GM12878 (cell line): ENCODE measurements at regions not wholly inside any gene's neighbourhood (a gene's known extent, or its start where the extent isn't known, plus 50 kb on each side); places are given as distances from the start of the nearest gene placed in this dataset.

Experiments used
- ATAC-seq: fragments of 200-7000 bp; cut with Tn5 transposase; 3 replicates; pipeline ENCODE4 v1.9.1; 2020; ENCODE audit warnings: mild to moderate bottlenecking, moderate library complexity
- BruUV-seq: library from RNA; stranded (reverse); fragments of 400-500 nt; replicated peaks from 2 replicates; lab custom pipeline; 2021; lab: Mats Ljungman, UMichigan
- CTCF ChIA-PET: fragments of 300-600 bp; sonication (Branson Sonifier 250); formaldehyde crosslinking; extraction: SDS; loops from one replicate; lab custom pipeline; 2021; ENCODE audit warnings: inconsistent platforms; lab: Yijun Ruan, JAX
- POLR2A ChIA-PET: fragments of 350-600 bp; formaldehyde crosslinking; extraction: SDS; loops from one replicate; lab custom pipeline; 2021; ENCODE audit warnings: inconsistent platforms; lab: Charles Lee
- RAD21 ChIA-PET: fragments of 300-600 bp; sonication (Branson Sonifier 250); formaldehyde crosslinking; loops from one replicate; lab custom pipeline; 2023; ENCODE audit warnings: antibody characterized with exemption; ENCODE audit not compliant: unreplicated experiment; lab: Charles Lee
- SMC1A ChIA-PET: fragments of 300-600 bp; sonication (Branson Sonifier 250); formaldehyde crosslinking; loops from one replicate; lab custom pipeline; 2023; ENCODE audit not compliant: unreplicated experiment, uncharacterized antibody; lab: Charles Lee
- DNase-seq: peaks from one replicate; pipeline ENCODE4 v3.0.0-alpha.2; 2011; ENCODE audit warnings: low read depth, low spot score
- FAIRE-seq: peaks from 3 replicates; lab custom pipeline; 2011; peaks lifted over from hg19 to GRCh38; lab: Jason Lieb, UNC
- H2AFZ ChIP-seq: 2 replicates; pipeline ENCODE4 v1.6.0; 2011; ENCODE audit warnings: low read depth, low read length, control low read depth; ENCODE audit not compliant: control insufficient read depth
- H3K27ac ChIP-seq: 2 replicates; pipeline ENCODE4 v1.5.1; 2011; ENCODE audit warnings: control low read depth; ENCODE audit not compliant: control insufficient read depth, insufficient read depth
- H3K27me3 ChIP-seq, 2 experiments: replicated peaks in 1 of 2; 2 replicates each; pipeline versions ENCODE4 v1.6.0 to v1.6.1; 2011; ENCODE audit warnings: low read length in 1 of 2; ENCODE audit not compliant: control insufficient read depth in 2 of 2, insufficient read depth in 2 of 2
- H3K36me3 ChIP-seq, 2 experiments: 2 replicates each; pipeline ENCODE4 v1.5.1; 2011; ENCODE audit warnings: low read length in 1 of 2; ENCODE audit not compliant: control insufficient read depth in 2 of 2, insufficient read depth in 2 of 2
- H3K4me1 ChIP-seq: 2 replicates; pipeline ENCODE4 v1.6.1; 2011; ENCODE audit warnings: mild to moderate bottlenecking, low read length, moderate library complexity, mixed read lengths; ENCODE audit not compliant: control insufficient read depth, insufficient read depth
- H3K4me2 ChIP-seq: 2 replicates; pipeline ENCODE4 v1.6.0; 2011; ENCODE audit warnings: control low read depth; ENCODE audit not compliant: control insufficient read depth, insufficient read depth
- H3K4me3 ChIP-seq: fragments of 200-600 bp; sonication (generic); 2 replicates; pipeline ENCODE4 v1.5.1; 2016
- H3K79me2 ChIP-seq: 2 replicates; pipeline ENCODE4 v1.6.0; 2011; ENCODE audit warnings: low read length; ENCODE audit not compliant: control insufficient read depth, insufficient read depth
- H3K9ac ChIP-seq: 2 replicates; pipeline ENCODE4 v1.8.0; 2011; ENCODE audit warnings: low read length, control low read depth, mixed read lengths; ENCODE audit not compliant: control insufficient read depth, insufficient read depth
- H3K9me3 ChIP-seq: replicated peaks from 3 replicates; pipeline ENCODE4 v1.5.1; 2011; ENCODE audit warnings: mild to moderate bottlenecking, low read length; ENCODE audit not compliant: control insufficient read depth, insufficient read depth
- H4K20me1 ChIP-seq: 2 replicates; pipeline ENCODE4 v1.6.0; 2011; ENCODE audit not compliant: control insufficient read depth, insufficient read depth
- IKZF1 ChIP-seq: fragments of 450-650 bp; conservative IDR thresholded peaks from 2 replicates; pipeline ENCODE4 v1.6.1; 2017; ENCODE audit warnings: antibody characterized with exemption, mild to moderate bottlenecking
- MXI1 ChIP-seq: fragments of 150-350 bp; IDR thresholded peaks from 2 replicates; pipeline ENCODE4 v1.6.1; 2011; ENCODE audit warnings: low read depth, mild to moderate bottlenecking, inconsistent platforms, low read length, improper control_type of control experiment
- NFXL1 ChIP-seq: fragments of 450-650 bp; IDR thresholded peaks from 2 replicates; pipeline ENCODE4 v1.6.1; 2017; ENCODE audit warnings: antibody characterized with exemption, mild to moderate bottlenecking, borderline replicate concordance
- POLR2AphosphoS2 ChIP-seq: IDR thresholded peaks from 2 replicates; pipeline ENCODE4 v1.6.1; 2011; ENCODE audit warnings: low read depth, mild to moderate bottlenecking, low read length, improper control_type of control experiment, moderate library complexity
- RFX5 ChIP-seq: IDR thresholded peaks from 2 replicates; pipeline ENCODE4 v1.6.1; 2011; ENCODE audit warnings: low read depth, low read length, improper control_type of control experiment
- STAT1 ChIP-seq: fragments of 450-650 bp; conservative IDR thresholded peaks from 2 replicates; pipeline ENCODE4 v1.6.1; 2014; ENCODE audit warnings: antibody characterized with exemption, mild to moderate bottlenecking
- ZBTB11 ChIP-seq: fragments of 450-650 bp; formaldehyde crosslinking; IDR thresholded peaks from 2 replicates; pipeline ENCODE4 v1.5.0; 2022; ENCODE audit warnings: mild to moderate bottlenecking, missing genetic modification characterization
- WGBS: methylation state at CpG from one replicate; pipeline ENCODE4 v1.1.6; 2016; ENCODE audit warnings: low lambda C conversion rate; ENCODE audit not compliant: insufficient replicate concordance, insufficient coverage; ENCODE audit errors: missing lambda C conversion rate; 5-methylcytosine and 5-hydroxymethylcytosine counted together
- in situ Hi-C: fragments of 300-500 bp; cut with MboI; formaldehyde crosslinking; loops from 9 replicates; pipeline ENCODE4 v1.14.3; 2018; ENCODE audit warnings: mixed read lengths
- intact Hi-C: fragments of 100-400 bp; cut with micrococcal nuclease; formaldehyde crosslinking; loops from one replicate; pipeline ENCODE4 v1.14.2; 2022; ENCODE audit not compliant: unreplicated experiment
- TF ChIP-seq, protein P1 (sequence below): IDR thresholded peaks from 2 replicates; pipeline ENCODE4 v1.6.1; 2012; ENCODE audit warnings: low read length, inconsistent platforms

DNA sequence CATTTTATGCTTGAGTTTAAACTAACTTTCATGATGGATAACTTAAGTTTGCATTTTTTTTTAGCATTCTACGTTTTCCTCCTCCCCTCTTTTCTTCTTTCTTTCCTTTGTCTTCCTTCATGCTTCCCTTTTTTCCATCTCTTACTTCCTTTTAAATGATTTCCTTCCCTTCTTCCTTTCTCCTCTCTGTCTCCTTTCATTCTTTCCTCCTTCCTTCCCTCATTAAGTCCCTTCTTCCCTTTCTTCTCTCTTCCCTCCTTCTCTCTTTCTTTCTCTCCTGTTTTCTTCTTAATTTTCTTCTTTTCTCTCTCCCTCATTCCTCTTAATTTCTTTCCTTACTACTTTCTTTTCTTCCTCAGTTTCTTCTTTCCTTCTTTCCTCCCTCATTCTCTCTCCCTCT, 376.0 kb downstream of the LRIG3 start:
- ChIA-PET SMC1A (no interaction called here), CTCF (no interaction called here), POLR2A (no interaction called here), RAD21 (no interaction called here)
- Histone ChIP-seq H3K79me2 (no peaks in the 10 kb centered on the region), H3K27ac (no peak overlapping the region), H3K9me3 (no peaks in the 10 kb centered on the region), H3K4me3 (no peak overlapping the region), H3K36me3 (no peaks in the 10 kb centered on the region), H3K9ac (no peak overlapping the region), H4K20me1 (no peaks in the 10 kb centered on the region), H3K4me1 (no peaks in the 10 kb centered on the region), H2AFZ (no peak overlapping the region), H3K27me3 (no peaks in the 10 kb centered on the region), H3K4me2 (no peak overlapping the region)
- BruUV-seq = no TSS peak
- intact Hi-C loops (loop anchor here (5.0 kb wide), 1 partner anchor 197 kb away; no protein-coding TSS in a partner anchor), in situ Hi-C loops (loop anchor here (5.0 kb wide), 1 partner anchor 613 kb away; no protein-coding TSS in a partner anchor)
- FAIRE-seq (no peak), DNase-seq (no peak), ATAC-seq (no peak)
- WGBS = 0% methylated on average over 1 of the region's 1 CpG
- TF ChIP-seq IKZF1 (no peak), NFXL1 (no peak), RFX5 (no peak), STAT1 (no peak), ZBTB11 (CRISPR knock-in tag) (no peak), MXI1 (no peak), POLR2AphosphoS2 (no peak)
- TF ChIP-seq, protein P1, sequence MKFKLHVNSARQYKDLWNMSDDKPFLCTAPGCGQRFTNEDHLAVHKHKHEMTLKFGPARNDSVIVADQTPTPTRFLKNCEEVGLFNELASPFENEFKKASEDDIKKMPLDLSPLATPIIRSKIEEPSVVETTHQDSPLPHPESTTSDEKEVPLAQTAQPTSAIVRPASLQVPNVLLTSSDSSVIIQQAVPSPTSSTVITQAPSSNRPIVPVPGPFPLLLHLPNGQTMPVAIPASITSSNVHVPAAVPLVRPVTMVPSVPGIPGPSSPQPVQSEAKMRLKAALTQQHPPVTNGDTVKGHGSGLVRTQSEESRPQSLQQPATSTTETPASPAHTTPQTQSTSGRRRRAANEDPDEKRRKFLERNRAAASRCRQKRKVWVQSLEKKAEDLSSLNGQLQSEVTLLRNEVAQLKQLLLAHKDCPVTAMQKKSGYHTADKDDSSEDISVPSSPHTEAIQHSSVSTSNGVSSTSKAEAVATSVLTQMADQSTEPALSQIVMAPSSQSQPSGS = no peak
